Spleen (tissue), 7 donors: ENCODE measurements at regions not wholly inside any gene's neighbourhood (a gene's known extent, or its start where the extent isn't known, plus 50 kb on each side); places are given as distances from the start of the nearest gene placed in this dataset.

Experiments
- POLR2AphosphoS5 ChIP-seq, 3 donors: sonication (generic); formaldehyde crosslinking; IDR thresholded peaks; one replicate each; pipeline ENCODE4 v1.5.1; 2017; ENCODE audit warnings: antibody characterized with exemption in 3 of 3
- TF ChIP-seq, protein P1 (sequence below), 11 experiments: fragments of 200-600 bp in 7 of 11; fragments of 450-650 bp in 4 of 11; sonication (generic) in 4 of 11; IDR thresholded peaks in 8 of 11; conservative IDR thresholded peaks in 3 of 11; 1 replicate in 7 of 11; 2 replicates in 4 of 11; pipeline versions ENCODE4 v1.4.0 to v1.8.0; 2016 to 2021; ENCODE audit warnings: antibody characterized with exemption in 11 of 11, inconsistent platforms in 4 of 11, mild to moderate bottlenecking in 1 of 11
- donor health status: DM: no; HTN: no; CAD: no; lungs with moderate emphysema.
- donor health status: DM: no; HTN: no; CAD: no.
- donor health status: DM: no; HTN: no; CAD: no.

DNA sequence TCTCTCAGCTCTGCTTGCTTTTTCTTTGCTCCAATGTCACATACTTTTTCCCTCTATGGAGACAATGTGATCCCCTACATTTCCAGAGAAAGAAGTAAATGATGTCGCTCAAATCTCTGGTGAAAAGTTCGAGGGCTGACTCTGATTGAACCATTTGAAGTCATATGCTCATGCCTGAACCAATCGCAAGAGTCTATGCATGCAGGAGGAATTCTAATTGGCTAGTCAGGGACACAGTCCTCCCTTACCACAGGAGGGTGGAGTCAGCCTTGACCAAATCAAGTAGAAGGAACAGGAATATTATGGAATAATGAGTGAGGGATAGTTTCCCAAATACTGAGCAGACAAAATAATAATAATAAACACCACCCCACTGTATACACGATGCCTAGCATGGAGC, 96.8 kb downstream of the PRLHR start:
- TF ChIP-seq, protein P1, sequence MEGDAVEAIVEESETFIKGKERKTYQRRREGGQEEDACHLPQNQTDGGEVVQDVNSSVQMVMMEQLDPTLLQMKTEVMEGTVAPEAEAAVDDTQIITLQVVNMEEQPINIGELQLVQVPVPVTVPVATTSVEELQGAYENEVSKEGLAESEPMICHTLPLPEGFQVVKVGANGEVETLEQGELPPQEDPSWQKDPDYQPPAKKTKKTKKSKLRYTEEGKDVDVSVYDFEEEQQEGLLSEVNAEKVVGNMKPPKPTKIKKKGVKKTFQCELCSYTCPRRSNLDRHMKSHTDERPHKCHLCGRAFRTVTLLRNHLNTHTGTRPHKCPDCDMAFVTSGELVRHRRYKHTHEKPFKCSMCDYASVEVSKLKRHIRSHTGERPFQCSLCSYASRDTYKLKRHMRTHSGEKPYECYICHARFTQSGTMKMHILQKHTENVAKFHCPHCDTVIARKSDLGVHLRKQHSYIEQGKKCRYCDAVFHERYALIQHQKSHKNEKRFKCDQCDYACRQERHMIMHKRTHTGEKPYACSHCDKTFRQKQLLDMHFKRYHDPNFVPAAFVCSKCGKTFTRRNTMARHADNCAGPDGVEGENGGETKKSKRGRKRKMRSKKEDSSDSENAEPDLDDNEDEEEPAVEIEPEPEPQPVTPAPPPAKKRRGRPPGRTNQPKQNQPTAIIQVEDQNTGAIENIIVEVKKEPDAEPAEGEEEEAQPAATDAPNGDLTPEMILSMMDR (IDR thresholded peaks at IDR 0.05 in 8 of 11, conservative IDR thresholded peaks at IDR 0.05 in 3 of 11): no peak
- no peak for TF ChIP-seq POLR2AphosphoS5 (IDR thresholded peaks at IDR 0.05)
